ENCODE measurements at regions not wholly inside any gene's neighbourhood (a gene's known extent, or its start where the extent isn't known, plus 50 kb on each side); places are given as distances from the start of the nearest gene placed in this dataset.
A peak's percentile ranks its signal among the peaks of the same experiment; 100 is the strongest.

- no peak for DNase-seq
Measured at GRCh38 chr17:73934696-73935095, 268.8 kb upstream of the RPL38 start.

DNA sequence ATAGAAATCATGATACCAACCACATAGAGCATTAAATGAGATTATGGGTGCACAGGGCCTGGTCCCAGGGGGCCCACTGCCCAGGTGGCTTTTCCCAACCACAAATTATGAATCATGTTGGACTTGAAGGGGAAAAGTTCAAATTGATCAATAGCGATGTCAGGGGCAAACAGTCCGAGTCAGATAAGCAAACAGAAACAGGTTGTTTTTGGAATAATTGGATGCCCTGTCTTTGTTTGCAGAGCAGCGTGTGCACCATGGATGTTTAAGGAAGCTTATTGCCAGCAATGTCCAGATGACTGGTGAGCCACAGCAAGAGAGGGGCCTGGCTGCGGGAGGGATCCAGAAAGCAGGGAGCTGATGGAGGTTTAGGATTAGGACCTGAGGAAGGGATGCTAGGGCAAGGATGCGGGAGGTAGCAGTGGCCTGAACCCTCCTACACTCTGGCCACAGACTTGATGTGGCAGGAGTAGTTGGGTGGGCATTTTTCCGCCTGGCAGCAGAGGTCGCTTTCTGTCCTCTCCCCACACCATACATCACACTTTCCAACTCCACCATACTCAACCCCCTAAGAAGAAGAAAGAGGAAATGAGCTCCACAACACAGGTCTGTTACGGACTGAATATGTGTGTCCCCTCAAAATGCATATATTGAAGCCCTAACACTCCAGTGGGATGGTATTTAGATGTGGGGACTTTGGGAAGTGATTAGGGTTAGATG lies 266.4 kb upstream of the RPL38 start:
- no peak for DNase-seq

DNA sequence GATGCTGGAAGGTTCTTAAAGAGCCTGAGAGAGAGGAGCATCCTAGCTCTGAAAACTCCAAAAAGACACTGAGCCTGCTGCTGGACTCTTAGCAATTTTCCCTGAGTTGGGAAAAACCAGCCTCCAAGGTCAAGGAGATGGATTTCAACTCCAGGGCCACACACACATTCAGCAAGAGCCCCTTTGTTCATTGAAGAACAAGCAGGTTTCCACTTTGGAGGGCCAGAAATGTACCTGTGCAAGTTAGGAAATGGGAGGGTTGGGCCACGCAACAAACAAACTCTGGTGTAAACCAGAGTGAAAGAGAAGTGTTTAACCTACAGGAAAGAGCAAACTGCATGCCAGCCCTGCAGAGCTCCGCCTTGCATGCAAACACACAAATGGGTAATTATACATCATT lies 264.8 kb upstream of the RPL38 start:
- no peak for DNase-seq

DNA sequence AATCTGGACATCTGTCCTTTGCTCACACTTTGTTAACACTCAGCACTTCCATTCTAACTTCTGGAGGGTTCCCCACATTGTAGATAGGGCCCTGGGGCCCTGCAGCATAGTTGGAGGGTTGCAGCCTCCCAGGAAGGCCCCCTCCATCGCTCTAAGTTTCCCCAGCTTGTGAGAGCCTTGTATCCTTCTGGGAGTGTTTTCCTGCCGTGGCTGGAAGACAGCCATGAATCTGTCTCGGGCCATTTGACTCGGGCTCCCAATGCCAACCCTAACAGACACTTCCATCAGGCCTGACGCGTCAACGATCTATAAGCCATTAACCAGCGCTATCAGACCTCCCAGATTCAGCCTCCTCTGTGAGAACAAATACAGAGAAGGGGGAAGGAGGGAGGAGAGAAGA lies 263.7 kb upstream of the RPL38 start:
- DNase-seq = peak; percentile 50

GRCh38 chr17:73940511-73940910 lies 263.0 kb upstream of the RPL38 start:
- DNase-seq = no peak

DNA sequence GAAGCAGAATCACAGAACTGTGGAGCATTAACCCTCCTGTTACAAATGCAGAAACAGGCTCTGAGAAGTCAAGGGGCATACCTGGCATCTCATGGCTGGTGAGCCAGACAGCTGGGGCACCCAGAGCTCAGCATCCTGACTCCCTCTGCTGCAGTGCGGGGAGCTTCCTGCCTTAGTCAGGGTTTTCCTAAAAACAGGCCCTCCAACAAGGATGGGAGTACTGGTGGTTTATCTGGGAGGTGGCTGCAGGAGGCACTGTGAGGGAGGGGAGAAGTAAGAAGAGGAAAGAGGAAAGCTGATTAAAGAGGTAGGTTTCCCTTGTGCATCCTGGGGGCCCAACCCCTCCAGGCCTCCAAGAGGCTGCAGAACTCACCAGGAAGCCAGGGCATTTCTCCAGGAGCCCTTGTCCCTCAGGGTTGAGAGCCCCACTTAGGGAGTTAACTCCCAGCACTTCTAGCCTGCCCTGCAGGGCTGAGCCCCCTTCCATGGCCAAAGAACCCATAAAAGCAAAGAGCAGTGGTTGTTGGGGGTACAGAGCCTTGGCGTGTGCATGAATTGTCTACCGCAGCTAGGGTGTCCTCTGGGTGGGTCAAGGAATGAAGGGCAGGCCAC lies 261.5 kb upstream of the RPL38 start:
- DNase-seq = no peak

- no peak for DNase-seq
Measured at GRCh38 chr17:73942703-73943415, 260.6 kb upstream of the RPL38 start.

GRCh38 chr17:73943416-73944110 lies 259.9 kb upstream of the RPL38 start:
- DNase-seq = no peak

DNA sequence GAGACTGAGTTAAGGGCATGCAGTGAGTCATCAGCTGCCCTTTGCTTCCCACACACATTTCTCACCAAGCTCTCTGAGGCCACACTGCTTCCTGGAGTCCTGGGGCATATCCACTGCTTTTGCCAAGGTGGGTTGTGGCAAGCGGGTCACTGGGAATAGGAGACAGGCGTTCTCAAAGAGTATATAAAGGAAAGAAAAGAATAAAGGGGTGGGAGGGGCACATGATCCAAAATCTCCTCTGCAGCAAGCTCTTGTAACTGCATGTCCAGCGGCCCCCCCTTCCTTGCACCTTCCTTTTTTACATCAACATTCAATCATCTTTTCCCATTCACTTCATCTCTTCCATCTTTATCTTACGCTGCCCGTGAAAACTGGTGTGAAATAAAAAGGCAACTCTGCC lies 259.1 kb upstream of the RPL38 start:
- no peak for DNase-seq

- no peak for DNase-seq
Measured at GRCh38 chr17:73947281-73947965, 256.1 kb upstream of the RPL38 start.

DNA sequence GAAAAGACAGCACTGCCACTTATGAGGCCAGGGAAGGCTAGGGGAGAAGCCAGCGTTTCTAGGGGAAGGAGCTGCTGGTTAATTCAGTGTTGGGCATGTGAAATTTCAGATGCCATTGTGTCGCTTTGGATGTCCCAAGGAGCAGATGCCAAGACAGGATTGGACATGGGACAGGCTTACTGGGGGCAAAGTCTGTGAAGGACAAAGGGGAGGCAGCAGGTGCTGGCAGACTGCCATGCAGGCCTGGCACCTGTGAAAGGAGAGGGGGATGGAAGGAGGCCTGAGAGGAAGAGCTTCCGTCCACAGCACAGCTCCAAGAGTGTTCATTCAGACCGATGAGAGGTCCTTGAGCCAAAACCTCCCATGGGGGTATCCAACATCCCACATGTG lies 255.5 kb upstream of the RPL38 start:
- DNase-seq = peak; percentile 27

DNA sequence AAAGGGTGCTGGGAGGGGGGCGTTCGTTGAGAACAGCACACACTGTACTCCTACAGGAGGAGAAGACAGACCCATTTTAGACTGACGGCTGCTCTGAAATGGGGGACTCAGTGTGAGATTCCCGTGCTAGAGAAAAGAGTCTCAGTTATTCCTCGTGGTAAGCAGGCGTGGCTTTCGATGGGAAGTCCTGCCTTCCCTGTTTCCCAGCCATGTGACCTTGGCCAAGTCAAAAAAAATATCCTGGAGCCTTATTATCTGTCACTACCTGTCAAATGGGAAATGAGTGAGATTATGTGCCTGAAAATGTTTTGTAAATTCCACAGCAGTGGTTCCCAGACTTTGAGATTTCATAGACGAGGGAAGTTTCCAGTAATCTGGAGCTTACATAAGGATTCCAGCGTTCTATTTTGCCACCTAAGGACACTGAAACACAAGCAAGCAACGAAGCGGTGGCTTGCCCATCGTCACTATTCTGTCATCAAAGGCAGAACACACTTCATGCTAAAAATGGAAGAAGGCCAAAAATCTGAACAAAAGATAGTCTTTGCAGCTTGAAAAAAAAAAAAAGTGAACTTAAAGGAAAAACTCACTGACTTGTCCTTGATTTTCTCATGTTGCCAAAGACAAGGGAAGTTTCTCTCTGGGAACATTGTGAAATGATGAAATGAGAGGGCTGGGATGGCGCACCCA lies 253.4 kb upstream of the RPL38 start:
- DNase-seq = no peak

- DNase-seq = no peak
Measured at GRCh38 chr17:73950593-73950914, 252.9 kb upstream of the RPL38 start.

- DNase-seq = no peak
Measured at GRCh38 chr17:73952082-73952479, 251.4 kb upstream of the RPL38 start.

- DNase-seq = peak; percentile 9
Measured at GRCh38 chr17:73952480-73953205, 250.8 kb upstream of the RPL38 start.

DNA sequence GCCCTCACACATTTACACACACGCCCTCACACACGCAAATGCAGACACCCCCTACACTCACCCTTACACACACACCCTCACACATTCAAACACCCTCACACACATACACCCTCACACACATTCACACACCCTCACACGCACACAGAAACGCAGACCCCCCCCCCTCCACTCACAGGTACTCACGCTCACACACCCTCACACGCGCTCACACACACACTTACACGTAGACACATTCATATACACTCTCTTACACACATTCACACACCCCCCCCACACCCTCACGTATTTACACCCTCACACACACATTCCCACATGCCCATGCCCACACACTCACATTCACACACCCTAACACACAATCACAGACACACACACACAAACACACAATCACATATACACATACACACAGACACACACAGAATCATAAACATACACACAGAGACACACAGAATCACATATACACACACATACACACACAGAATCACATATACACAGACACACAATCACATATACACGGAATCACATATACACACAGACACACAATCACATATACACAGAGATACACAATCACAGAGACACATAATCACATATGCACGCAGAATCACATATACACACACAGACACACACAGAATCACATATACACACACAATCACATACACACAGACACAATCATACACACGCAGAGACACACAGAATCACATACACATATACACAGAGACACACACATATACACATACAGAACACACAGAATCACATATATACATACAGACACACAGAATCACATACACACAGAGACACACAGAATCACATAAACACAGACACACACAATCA lies 250.1 kb upstream of the RPL38 start:
- no peak for DNase-seq

- no peak for DNase-seq
Measured at GRCh38 chr17:73954951-73955350, 248.5 kb upstream of the RPL38 start.

GRCh38 chr17:73955616-73956015 lies 247.9 kb upstream of the RPL38 start:
- DNase-seq = no peak

DNA sequence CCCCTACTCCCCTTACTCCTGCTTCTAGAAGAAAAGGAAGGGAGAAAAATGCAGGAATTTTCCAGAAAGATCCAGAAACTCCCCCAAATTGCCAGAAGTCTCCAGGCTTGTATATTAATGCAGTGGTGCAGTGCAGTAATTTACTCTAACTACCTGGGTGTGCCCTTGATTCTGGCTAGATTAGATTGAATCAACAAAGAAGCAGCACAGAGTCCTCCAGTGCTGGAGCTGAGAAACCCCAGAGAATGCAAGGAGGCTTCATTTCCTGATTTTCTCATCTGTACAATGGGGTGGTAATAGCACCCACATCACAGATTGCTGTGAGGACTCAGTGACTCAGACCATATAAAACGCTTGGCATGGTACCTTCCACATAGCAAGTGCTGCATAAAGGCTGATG lies 247.3 kb upstream of the RPL38 start:
- no peak for DNase-seq

DNA sequence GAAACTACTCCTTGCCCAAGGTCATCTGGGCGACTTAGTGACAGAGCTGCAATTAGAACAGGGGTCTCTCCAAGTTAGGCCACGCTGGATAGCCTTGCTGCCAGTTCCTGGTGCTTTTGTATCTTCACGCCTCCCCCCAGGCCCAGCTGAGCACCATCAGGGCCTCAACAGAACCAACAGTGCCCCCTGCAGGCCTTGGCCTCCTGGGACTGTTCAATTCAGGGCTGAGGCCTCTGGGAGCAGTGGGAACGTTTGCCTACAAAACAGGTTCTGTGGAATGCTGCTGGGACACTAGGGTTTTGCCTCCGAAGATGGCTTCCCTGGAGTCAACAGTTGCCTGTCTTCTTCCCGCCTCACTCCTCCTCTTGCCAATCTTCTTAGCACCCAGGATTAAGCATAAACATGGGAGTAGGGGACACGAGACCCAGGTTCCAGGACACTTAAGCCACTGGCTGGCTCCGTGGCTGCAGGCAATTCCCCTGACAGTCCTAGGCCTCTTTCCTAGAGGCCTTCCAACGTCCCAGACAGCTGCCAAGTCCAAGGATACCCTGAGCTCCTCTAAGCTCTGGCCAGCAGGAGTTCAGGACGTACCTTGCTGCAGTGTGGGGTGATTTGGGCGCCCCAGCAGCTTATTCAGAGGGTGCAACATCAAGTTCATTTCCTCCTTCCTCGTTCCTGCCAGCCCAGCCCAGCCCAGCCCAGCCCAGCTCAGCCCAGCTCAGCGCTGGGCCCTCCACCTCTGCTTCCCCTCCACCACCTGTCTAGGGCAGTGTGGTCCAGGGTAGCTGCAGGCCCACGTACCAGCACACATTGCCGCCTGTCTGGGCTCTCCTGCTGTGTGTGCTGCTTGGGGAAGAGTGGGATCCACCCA lies 246.6 kb upstream of the RPL38 start:
- no peak for DNase-seq
